ENCODE measurements at regions not wholly inside any gene's neighbourhood (a gene's known extent, or its start where the extent isn't known, plus 50 kb on each side); places are given as distances from the start of the nearest gene placed in this dataset.

GRCh38 chr2:236882074-236882473, 203.6 kb upstream of the COPS8 start:
- DNase-seq = no peak

DNA sequence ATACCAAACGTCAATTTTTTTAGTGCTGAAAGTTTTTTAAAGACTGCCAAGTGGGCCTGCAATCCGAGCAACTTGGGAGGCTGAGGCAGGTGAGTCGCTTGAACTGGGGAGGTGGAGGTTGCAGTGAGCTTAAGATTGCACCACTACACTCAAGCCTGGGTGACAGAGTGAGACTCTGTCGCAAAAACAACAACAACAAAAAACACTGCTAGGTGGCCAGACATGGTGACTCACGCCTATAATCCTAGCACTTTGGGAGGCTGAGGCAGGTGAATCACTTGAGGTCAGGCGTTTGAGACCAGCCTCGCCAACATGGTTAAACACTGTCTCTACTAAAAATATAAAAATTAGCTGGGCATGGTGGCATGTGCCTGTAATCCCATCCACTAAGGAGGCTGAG, 202.8 kb upstream of the COPS8 start:
- Histone ChIP-seq H3K4me1 (ENCODE audit: control insufficient read depth, insufficient read depth, low read length) (peaks cover 2% of the 10 kb centered on the region), H3K27ac (ENCODE audit: low read length) (no peak overlapping the region), H3K4me3 (ENCODE audit: low read length) (no peak overlapping the region), H3K27me3 (ENCODE audit: control insufficient read depth, insufficient read depth, low read length) (no peaks in the 10 kb centered on the region), H3K9me3 (ENCODE audit: control insufficient read depth, low read depth, low read length) (no peaks in the 10 kb centered on the region), H3K36me3 (ENCODE audit: control insufficient read depth, insufficient read depth, low read length) (no peaks in the 10 kb centered on the region)
- 100% methylated on average over 1 of the region's 7 CpGs for WGBS (ENCODE audit: insufficient coverage, low lambda C conversion rate)
- no peak for DNase-seq

More at GRCh38 chr2:236882074-236882473, 203.6 kb upstream of the COPS8 start:
- H3K27me3 ChIP-seq (ENCODE audit: control insufficient read depth, insufficient read depth, low read length) = no peaks in the 10 kb centered on the region
- H3K27ac ChIP-seq (ENCODE audit: low read length) = no peak overlapping the region
- no peak overlapping the region for H3K4me3 ChIP-seq (ENCODE audit: low read length)
- WGBS (ENCODE audit: insufficient coverage, low lambda C conversion rate) = no CpG with 5 or more reads among the region's 2 CpGs
- H3K36me3 ChIP-seq (ENCODE audit: control insufficient read depth, insufficient read depth, low read length) = no peaks in the 10 kb centered on the region
- H3K9me3 ChIP-seq (ENCODE audit: control insufficient read depth, low read depth, low read length) = no peaks in the 10 kb centered on the region
- H3K4me1 ChIP-seq (ENCODE audit: control insufficient read depth, insufficient read depth, low read length) = no peaks in the 10 kb centered on the region

DNA sequence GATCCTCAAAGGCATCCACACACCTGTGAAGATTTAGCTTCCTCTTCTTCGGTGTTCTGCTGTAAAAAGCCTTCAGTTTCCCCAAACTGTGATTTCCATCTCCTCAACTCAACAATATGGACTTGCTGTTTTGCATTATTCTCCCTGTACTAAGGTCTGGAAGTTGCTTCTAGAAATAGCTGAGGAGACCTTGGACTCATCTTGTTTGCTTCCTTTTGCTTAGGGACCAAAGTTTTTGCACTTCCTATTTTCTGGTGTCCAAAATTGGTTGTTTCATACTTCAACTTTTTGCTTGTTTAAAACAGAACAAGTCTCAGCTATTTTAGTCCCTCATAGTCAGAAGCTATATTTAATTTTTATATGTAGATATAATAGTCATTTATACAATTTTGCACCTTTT, 201.9 kb upstream of the COPS8 start:
- DNase-seq = no peak
- WGBS (ENCODE audit: insufficient coverage, low lambda C conversion rate) = 80% methylated on average over 1 of the region's 1 CpG
- H3K9me3 ChIP-seq (ENCODE audit: control insufficient read depth, low read depth, low read length) = no peaks in the 10 kb centered on the region
- H3K36me3 ChIP-seq (ENCODE audit: control insufficient read depth, insufficient read depth, low read length) = no peaks in the 10 kb centered on the region
- no peak overlapping the region for H3K27ac ChIP-seq (ENCODE audit: low read length)
- H3K27me3 ChIP-seq (ENCODE audit: control insufficient read depth, insufficient read depth, low read length) = no peaks in the 10 kb centered on the region
- no peak overlapping the region for H3K4me3 ChIP-seq (ENCODE audit: low read length)
- peaks cover 11% of the 10 kb centered on the region for H3K4me1 ChIP-seq (ENCODE audit: control insufficient read depth, insufficient read depth, low read length)

DNA sequence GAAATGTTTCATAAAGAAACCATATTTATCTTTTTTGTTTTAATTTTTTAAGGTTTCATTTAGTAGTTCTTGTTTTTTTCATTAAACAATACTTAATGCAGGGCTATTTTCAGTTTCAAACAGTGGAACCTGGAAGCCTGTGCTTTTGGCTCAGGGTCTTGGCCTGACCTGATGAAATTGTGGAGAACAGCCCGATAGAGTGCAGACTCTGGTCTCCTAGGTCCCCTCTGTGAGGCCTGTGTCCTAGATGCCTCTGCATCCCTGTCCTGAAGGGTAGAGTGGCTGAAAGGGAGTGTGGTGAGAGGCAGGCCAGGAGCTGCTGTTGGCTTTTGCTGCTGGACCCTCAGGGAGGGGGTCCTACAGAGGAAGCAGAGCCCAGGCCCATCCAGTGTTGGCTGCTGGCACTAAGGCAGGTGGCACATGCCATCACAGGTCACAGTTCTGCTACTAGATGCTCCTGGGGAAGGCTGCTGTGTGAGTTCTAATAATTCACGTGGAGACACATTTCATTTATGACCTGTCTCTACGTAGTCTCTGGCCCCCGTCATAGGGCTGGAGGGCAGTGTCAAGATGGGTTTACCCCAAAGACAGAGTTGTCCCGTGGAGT, 201.0 kb upstream of the COPS8 start:
- no peak overlapping the region for H3K4me3 ChIP-seq (ENCODE audit: low read length)
- WGBS (ENCODE audit: insufficient coverage, low lambda C conversion rate) = no CpG with 5 or more reads among the region's 5 CpGs
- no peak for DNase-seq

GRCh38 chr2:236886456-236886855, 199.2 kb upstream of the COPS8 start:
- peaks cover 15% of the 10 kb centered on the region for H3K4me1 ChIP-seq (ENCODE audit: control insufficient read depth, insufficient read depth, low read length)
- H3K36me3 ChIP-seq (ENCODE audit: control insufficient read depth, insufficient read depth, low read length) = no peaks in the 10 kb centered on the region
- peaks cover 4% of the 10 kb centered on the region for H3K9me3 ChIP-seq (ENCODE audit: control insufficient read depth, low read depth, low read length)
- H3K27ac ChIP-seq (ENCODE audit: low read length) = no peak overlapping the region
- 100% methylated on average over 3 of the region's 8 CpGs for WGBS (ENCODE audit: insufficient coverage, low lambda C conversion rate)
- no peaks in the 10 kb centered on the region for H3K27me3 ChIP-seq (ENCODE audit: control insufficient read depth, insufficient read depth, low read length)
- H3K4me3 ChIP-seq (ENCODE audit: low read length) = no peak overlapping the region
- DNase-seq = no peak

More for the DNA sequence above, 201.0 kb upstream of the COPS8 start:
- Histone ChIP-seq H3K9me3 (ENCODE audit: control insufficient read depth, low read depth, low read length) (no peaks in the 10 kb centered on the region), H3K4me1 (ENCODE audit: control insufficient read depth, insufficient read depth, low read length) (peaks cover 15% of the 10 kb centered on the region), H3K27me3 (ENCODE audit: control insufficient read depth, insufficient read depth, low read length) (no peaks in the 10 kb centered on the region), H3K36me3 (ENCODE audit: control insufficient read depth, insufficient read depth, low read length) (no peaks in the 10 kb centered on the region), H3K27ac (ENCODE audit: low read length) (no peak overlapping the region)

GRCh38 chr2:236887531-236887930, 198.2 kb upstream of the COPS8 start:
- no CpG with 5 or more reads among the region's 6 CpGs for WGBS (ENCODE audit: insufficient coverage, low lambda C conversion rate)
- Histone ChIP-seq H3K9me3 (ENCODE audit: control insufficient read depth, low read depth, low read length) (peaks cover 4% of the 10 kb centered on the region), H3K4me3 (ENCODE audit: low read length) (no peak overlapping the region), H3K36me3 (ENCODE audit: control insufficient read depth, insufficient read depth, low read length) (no peaks in the 10 kb centered on the region), H3K4me1 (ENCODE audit: control insufficient read depth, insufficient read depth, low read length) (peaks cover 15% of the 10 kb centered on the region), H3K27ac (ENCODE audit: low read length) (peak overlapping the region; percentile 68), H3K27me3 (ENCODE audit: control insufficient read depth, insufficient read depth, low read length) (no peaks in the 10 kb centered on the region)
- peak in 1 of 2 donors; percentile 52 for DNase-seq

GRCh38 chr2:236887953-236888793, 197.5 kb upstream of the COPS8 start:
- H3K36me3 ChIP-seq (ENCODE audit: control insufficient read depth, insufficient read depth, low read length) = no peaks in the 10 kb centered on the region
- H3K27me3 ChIP-seq (ENCODE audit: control insufficient read depth, insufficient read depth, low read length) = no peaks in the 10 kb centered on the region
- no peak for DNase-seq
- H3K9me3 ChIP-seq (ENCODE audit: control insufficient read depth, low read depth, low read length) = peaks cover 4% of the 10 kb centered on the region
- no peak overlapping the region for H3K4me3 ChIP-seq (ENCODE audit: low read length)
- no CpG with 5 or more reads among the region's 15 CpGs for WGBS (ENCODE audit: insufficient coverage, low lambda C conversion rate)
- H3K4me1 ChIP-seq (ENCODE audit: control insufficient read depth, insufficient read depth, low read length) = peaks cover 15% of the 10 kb centered on the region
- H3K27ac ChIP-seq (ENCODE audit: low read length) = peak overlapping the region; percentile 68

DNA sequence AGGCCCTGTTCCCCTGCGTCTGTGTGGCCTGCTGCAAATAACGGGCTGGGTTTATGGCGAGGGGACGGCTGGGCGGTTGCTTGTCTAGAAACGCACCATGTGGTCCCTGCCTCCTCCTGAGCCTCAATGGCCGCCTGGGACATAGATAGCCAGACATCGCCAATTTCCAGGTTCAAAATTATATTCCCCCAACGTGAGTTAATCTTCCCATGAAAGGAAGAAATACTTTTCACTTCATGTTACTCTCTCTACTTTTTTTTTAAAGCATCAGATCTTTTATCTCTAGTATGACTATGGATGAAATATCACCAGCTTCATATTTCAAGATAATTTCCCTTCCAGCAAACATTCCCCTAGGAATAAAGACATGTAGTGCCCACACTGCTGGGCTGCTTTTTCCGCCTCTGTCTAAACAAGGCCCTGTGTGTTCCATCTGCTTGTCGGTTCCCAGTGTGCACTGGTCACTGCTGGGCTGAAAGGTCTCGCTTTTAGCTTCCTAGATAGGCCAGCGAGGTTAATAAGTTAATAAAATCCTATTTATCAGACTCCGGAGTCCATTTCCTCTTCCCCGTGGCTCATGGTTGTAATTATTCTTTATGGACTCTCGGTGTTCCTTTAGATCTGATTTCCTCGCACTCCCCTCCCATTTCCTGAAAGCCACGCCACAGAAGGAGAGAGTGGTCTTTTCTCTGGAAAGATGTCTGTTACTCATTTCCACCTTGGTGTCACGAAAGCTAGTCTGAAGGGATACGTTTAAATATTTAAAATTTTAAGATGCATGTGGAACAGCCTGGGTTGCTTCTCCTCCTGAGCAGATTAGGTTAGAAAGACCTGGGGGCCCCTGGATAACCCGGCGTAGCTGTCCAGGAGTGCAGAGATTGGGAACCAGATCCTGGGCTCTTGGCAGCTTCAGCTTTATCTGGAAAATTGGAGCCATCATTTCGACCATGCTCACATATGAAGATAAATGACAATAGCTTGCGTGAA, 196.6 kb upstream of the COPS8 start:
- WGBS (ENCODE audit: insufficient coverage, low lambda C conversion rate) = 48% methylated on average over 9 of the region's 24 CpGs
- peaks cover 15% of the 10 kb centered on the region for H3K4me1 ChIP-seq (ENCODE audit: control insufficient read depth, insufficient read depth, low read length)
- peaks cover 4% of the 10 kb centered on the region for H3K9me3 ChIP-seq (ENCODE audit: control insufficient read depth, low read depth, low read length)
- no peaks in the 10 kb centered on the region for H3K27me3 ChIP-seq (ENCODE audit: control insufficient read depth, insufficient read depth, low read length)
- H3K4me3 ChIP-seq (ENCODE audit: low read length) = no peak overlapping the region
- DNase-seq = peak; percentile 29 to 76
- peak overlapping the region; percentile 68 for H3K27ac ChIP-seq (ENCODE audit: low read length)
- no peaks in the 10 kb centered on the region for H3K36me3 ChIP-seq (ENCODE audit: control insufficient read depth, insufficient read depth, low read length)

DNA sequence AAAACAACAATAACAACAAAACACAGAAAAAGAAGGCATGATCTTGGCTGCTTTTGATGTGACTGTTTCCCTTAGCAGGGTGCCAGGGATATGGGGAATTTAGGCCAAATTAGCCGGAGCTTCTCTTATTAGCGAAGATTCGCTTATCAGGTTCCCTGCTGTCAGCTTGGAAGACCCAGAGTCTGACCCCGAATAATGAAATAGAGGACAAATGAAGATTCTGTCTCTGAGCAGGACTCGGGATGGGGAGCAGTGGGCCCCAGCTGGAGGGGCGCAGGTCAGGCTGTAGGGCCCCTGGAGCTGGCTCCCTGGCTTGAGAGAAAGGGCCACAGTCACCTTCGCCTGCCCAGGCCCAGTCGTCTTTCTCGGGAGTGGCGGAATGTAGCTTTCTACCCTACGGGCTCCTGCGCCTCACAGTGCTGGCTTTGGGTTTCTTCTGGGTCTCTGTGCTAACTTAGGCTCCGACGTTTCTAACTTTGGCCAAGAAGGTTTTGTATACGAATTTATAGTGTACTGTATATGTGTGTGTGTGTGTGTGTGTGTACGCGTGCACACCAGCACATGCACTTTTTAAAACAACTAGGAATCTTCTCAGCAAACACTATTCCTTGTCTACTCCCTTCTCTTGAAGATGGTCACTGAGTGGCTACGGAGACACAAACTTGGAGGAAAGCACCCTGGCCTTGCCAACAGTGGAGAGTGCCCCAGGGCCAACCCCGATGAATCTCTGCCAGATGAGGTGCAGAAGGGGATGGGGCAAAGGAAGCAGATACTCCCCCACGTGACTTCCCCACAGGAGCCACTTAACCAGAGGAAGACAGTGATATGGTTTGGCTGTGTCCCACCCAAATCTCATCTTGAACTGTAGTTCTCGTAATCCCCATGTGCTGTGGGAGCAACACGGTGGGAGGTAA, 195.6 kb upstream of the COPS8 start:
- H3K4me1 ChIP-seq (ENCODE audit: control insufficient read depth, insufficient read depth, low read length) = peaks cover 15% of the 10 kb centered on the region
- H3K36me3 ChIP-seq (ENCODE audit: control insufficient read depth, insufficient read depth, low read length) = no peaks in the 10 kb centered on the region
- no CpG with 5 or more reads among the region's 22 CpGs for WGBS (ENCODE audit: insufficient coverage, low lambda C conversion rate)
- H3K27ac ChIP-seq (ENCODE audit: low read length) = no peak overlapping the region
- no peak overlapping the region for H3K4me3 ChIP-seq (ENCODE audit: low read length)
- peaks cover 4% of the 10 kb centered on the region for H3K9me3 ChIP-seq (ENCODE audit: control insufficient read depth, low read depth, low read length)
- H3K27me3 ChIP-seq (ENCODE audit: control insufficient read depth, insufficient read depth, low read length) = no peaks in the 10 kb centered on the region
- no peak for DNase-seq
